HG03571 (cell line): ENCODE measurements at regions not wholly inside any gene's neighbourhood (a gene's known extent, or its start where the extent isn't known, plus 50 kb on each side); places are given as distances from the start of the nearest gene placed in this dataset.
"Not testable (repeated sequence)": the region's sequence is repeated elsewhere in the genome, so short reads cannot be mapped to it uniquely, and the experiment has no call there.

Source experiments
- ATAC-seq: cut with Tn5 transposase; IDR thresholded peaks from one replicate; pipeline ENCODE4 v1.9.1; 2021; ENCODE audit not compliant: unreplicated experiment

- ATAC-seq, result no peak
These were observed 98.9 kb upstream of the TAF11L2 start for GRCh38 chr5:17398866-17399835.

DNA sequence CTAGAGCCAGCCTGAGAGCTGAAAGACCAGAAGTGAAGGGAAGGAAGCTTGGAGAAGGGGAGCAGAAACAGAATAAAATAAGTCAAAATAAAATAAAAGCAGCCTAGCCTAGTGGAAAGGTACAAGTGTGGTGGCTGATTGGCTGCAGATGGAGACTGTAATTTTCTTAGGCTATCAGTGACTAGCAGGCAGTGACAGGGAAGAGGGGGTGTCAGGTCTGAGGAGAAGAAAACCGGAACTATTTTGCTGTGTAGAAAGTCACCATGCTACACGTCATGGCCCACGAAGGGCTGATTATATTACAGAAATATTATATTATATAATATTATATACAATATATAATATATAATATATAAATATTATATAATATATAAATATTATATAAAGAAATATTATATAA is 98.1 kb upstream of the TAF11L2 start:
- ATAC-seq, result no peak

GRCh38 chr5:17400724-17401469 is 97.1 kb upstream of the TAF11L2 start:
- no peak for ATAC-seq

DNA sequence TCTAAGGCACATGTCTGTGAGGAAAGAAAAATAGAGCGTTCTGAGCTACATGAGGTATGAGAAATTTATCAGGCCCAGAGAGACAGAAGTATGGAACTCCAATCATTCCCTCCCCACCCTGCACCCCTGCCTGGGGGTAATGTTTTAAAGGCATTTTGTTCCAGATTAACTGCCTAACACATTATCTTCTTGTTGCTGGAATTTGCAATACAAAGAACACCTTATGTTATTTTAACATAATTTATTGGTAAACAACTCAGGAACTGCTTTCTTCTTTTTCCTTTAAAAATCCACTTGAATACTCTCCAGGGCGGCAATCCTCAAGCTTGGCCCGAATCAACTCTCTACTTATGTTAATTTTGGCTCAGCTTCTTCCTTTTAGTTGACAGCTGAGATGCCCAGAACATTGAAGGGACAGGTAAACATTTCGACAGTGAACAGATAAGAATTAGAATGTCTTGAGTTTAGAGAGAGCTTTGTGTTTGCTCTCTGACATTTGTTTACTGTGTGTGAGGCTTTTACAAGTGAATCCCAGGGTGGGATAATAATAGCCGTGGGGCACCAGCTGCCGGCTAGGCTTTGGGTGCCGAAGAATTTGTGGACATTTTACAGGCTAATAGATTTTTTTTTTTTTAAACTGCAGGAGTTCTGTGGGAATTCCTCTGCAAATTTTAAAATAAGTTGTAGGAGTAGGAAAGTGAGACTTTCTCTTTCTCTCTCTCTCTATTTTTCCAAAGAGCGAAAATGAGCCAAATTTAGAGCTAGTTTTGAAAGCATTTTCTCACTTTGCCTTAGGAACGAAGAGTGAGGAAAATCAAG is 96.4 kb upstream of the TAF11L2 start:
- no peak for ATAC-seq

DNA sequence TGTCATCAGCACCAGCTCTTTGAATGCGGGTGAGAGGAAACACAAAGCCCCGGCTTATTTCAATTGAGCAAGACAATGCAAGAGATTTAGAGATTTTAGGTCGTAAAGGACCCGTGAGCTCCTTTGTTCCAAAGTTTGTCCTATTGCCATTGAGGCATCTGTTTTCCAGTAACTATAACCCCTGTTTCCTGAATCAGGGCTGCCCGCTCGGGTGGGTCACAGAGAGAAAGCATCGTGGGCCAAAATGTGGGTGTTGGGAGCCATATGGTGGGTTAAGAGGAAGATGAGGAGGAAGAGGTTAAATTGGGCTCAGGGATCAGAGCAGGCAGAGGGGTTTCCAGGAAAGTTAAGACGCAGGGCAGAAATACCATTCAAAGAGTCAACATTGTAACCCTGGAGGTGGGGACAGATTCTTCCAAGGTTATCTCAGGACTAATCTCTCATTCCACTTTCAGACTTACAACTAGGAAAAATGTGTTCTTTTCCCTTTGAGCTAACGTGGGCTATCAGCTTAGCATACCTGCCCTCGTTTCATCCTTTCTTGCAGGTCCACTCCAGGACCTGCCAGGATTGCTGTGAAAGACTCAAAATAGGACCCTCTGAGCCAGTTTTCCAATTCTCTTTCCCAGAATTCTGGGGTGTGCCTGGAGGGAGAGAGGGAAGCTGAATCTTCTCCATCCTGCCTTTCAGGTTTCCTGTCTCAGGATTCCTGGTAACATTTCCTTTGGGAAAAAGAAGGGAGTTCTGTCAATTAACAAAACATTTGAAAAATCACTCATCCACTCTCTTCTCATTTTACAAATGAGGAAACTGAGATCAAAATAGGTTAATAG is 95.5 kb upstream of the TAF11L2 start:
- no peak for ATAC-seq

- no peak for ATAC-seq
These were observed 94.1 kb upstream of the TAF11L2 start for GRCh38 chr5:17403695-17404490.

- no peak for ATAC-seq
These were observed 92.1 kb upstream of the TAF11L2 start for GRCh38 chr5:17405976-17406375.

GRCh38 chr5:17406423-17406838 is 91.6 kb upstream of the TAF11L2 start:
- no peak for ATAC-seq

GRCh38 chr5:17411436-17412402 is 86.3 kb upstream of the TAF11L2 start:
- ATAC-seq, result no peak

DNA sequence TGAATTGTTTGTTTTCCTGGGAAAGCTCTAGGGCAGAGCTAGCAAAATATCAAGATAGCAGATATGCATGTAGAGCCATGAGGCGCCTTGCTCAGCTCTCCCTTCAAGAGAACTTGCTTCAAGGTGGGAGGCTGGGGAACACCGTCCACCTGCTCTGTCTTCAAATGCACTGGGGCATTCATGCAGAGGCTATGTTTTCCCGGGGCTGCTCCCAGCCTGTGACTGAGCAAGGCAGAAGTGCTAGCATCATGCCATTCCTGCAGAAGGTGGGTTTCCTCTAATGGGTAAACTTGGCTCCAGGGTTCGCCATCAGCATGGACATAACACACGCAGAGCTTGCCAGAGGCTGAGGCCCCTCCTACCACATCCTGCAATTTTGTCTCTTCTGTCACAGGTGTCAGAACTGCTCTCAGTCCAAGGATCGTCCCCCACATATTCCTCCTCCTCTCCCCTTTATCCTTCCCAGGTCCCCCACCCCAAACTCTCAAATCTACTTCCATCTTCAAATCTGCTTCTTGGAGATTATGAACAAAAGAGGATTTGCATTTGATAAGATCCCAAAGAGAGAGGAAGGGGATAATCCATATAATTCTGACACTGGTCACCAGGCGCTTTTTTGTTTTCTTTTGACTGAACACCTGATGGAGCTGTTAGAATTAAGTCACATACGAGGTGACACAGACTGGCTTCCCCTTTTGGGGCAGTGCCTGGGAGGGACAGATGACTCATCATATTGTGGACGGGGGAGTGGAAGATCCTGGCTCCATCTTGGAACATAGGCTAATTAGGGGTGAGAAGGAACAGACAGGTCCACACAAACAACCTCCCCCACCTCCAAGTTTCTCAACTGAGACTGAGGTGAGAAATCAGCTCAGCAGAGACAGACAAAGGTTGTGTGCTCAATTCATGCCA is 85.0 kb upstream of the TAF11L2 start:
- ATAC-seq, result no peak

DNA sequence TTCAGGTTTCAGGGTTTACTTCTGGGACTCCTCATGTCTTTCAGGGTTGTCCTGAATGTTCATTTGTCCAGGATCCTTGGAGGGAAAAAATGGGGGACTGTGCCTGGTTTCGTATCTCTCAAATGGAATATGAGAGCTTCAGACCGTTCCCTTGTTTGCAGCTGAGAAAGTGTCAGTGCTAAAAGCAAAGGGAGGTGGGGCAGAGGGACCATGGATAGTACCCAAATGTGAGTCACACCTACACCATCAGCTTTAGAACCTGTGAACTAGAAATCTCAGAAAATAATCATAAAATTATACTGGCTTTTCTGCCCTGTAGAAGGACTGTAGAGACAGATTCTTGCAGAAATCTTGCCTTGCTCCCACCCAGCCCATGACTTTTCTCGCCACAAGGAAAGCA is 84.3 kb upstream of the TAF11L2 start:
- ATAC-seq, result no peak

- ATAC-seq, result no peak
These were observed 82.7 kb upstream of the TAF11L2 start for GRCh38 chr5:17415321-17415758.

GRCh38 chr5:17416374-17416773 is 81.7 kb upstream of the TAF11L2 start:
- not testable (repeated sequence) for ATAC-seq

GRCh38 chr5:17424674-17425073 is 73.4 kb upstream of the TAF11L2 start:
- ATAC-seq, result no peak

DNA sequence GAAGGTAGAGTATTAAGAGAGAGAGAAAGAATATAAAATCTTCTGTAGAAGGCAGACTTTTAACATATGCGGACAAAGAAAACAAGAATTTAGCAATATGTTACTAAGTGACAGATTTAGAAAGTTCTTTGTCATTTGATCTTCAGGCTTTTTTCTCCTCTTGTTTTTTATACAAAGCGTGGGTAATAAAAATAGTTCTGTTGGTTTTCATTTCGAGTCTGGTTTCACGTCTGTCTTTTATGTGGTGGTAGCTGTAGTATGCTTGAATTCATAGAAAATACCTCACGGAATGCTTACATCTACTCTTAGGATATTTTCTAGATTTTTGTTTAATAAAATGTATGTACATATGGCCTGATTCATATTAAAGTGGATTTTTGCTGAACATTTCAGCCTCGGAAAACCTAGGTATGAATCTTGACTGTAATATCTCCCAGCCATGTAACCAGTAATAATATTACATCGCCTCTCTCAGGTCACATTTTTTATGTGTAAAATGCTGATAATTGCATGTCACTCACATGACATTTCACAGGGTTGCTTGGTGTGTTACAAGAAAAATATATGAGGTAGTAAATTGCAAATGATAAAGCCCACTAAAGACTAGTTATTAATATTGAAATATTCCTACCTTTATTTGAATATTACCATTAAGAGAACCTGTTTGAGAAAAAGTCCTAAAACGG is 72.5 kb upstream of the TAF11L2 start:
- ATAC-seq, result no peak

DNA sequence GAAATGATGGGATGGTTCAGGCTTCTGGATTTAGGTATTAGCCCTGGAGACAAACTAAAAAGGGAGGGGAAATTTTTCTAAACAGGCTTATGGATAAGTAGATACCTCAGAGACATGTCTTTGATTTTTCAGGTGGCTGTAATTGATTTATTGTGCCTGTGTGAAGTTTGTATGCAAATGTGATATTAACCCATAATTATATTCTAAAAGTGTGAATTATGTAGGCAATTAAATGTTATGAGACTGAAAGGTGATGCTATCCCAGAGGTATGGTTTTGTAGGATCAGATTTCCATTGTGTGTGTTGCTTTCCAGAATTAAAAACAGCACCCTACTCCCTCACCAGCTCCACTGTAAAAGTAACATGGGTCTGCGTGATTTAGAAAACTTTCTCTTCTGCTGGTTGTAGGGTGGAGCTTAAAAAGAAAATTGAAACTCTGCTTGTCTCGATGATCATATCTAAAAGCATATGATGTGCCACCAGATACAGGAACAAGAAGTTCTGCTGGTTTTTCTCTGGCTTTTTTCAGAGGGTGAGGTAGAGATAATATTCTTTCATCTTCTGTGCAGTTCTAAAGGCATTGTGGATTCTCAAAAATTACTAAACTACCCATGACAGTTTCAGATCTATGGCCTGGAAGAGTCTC is 71.8 kb upstream of the TAF11L2 start:
- peak; percentile 80 for ATAC-seq
